NCI-H2227 (cell line): ENCODE measurements at regions not wholly inside any gene's neighbourhood (a gene's known extent, or its start where the extent isn't known, plus 50 kb on each side); places are given as distances from the start of the nearest gene placed in this dataset.

Experiments used
- DNase-seq: peaks from one replicate; lab custom pipeline; 2025; ENCODE audit not compliant: unreplicated experiment; lab: John Stamatoyannopoulos, UW

DNA sequence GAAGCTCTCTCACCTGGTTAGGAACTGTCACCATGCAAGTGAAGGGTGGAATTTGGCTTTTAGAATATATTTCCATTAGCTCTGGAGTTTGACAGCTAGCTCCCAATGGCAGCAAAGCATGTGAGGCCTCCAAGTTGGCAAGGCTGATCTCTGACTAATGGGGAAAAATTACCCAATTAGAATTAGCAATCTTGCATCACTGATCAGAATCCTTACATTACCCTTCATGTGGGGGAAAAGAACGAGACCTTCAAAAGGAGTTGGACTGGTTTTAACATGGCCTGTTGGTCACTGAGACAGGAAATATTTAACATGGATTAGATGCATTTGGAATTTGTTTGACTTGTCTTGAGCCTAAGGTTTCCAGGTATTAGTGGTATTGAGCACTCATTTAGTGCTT lies 192.3 kb upstream of the GDNF start:
- DNase-seq: no peak

- no peak for DNase-seq
Observed at GRCh38 chr5:38031304-38031703, 191.5 kb upstream of the GDNF start.

GRCh38 chr5:38029397-38030065 lies 189.7 kb upstream of the GDNF start:
- no peak for DNase-seq

DNA sequence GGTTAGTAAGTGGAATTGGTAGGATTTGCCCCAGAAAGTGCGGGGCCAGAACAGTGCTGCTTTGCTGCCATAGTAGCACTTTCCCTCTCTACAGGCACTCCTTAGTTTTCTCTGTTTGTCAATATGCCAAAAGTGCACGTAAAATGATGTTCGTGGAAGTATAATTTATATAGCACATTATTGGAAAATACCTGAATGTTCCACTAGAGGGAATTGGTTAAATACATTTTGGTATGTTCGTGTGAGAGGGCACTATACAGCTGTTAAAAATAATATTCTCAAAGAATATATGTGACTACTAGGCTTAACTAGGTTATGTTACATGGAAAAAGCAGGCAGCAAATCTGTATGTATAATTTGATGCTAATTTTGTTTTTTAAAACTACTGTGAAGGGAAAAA lies 184.0 kb upstream of the GDNF start:
- no peak for DNase-seq

DNA sequence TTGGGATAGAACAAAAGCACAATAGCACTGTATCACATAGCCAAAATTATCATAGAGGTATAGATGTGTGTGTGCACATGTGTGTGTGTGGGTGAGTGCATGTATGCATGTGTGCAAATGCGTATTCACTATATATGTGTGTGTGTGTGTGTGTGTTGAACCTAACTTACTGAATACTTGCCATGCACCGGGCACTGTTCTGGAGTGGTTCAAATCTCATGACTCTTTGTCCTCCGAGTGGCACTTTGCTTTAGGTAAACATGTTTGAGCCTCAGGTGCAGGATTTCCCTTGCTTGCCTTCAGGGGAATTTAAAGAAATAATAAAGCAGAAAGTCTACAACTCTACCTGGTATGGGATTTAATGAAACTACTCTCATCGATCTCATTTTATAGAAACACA lies 183.5 kb upstream of the GDNF start:
- DNase-seq: no peak

DNA sequence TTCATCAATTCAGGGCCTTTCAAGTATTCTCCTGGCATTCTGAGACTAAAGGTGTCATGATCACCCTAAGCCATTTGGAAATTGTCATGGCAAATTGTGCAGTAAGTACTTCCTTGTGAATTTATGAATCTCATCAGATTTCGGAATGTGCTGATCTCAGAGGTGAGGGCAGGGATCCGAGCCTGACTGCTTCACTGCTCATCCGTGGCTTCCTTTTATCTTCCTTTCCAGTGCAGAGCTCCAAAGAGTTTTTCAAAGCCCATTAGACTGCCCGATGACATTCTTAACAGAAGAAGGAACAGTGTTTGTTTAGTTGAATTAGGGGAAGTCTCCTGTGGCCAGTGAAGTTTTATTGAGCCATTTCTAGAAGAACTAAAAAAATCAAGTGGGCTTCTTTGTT lies 182.8 kb upstream of the GDNF start:
- no peak for DNase-seq

DNA sequence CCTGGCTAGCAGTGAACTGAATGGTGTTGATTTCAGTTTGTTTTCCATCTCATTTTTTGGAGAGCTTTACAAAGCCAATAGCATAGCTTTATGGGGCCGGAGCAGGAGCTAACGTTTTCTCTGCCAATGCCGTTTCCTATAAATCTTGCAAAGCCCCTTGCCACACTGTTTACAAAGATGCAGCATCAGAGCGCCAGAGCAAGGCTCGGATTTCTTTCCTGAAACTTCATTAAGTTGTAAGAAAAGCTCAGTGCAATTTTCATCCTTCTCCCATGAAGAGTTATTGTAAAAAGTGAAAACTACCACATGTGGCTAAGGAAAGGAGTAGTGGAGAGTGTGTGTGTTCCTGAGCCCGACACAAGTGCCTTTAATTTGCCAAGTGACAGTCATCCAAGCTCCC lies 178.2 kb upstream of the GDNF start:
- DNase-seq: no peak

DNA sequence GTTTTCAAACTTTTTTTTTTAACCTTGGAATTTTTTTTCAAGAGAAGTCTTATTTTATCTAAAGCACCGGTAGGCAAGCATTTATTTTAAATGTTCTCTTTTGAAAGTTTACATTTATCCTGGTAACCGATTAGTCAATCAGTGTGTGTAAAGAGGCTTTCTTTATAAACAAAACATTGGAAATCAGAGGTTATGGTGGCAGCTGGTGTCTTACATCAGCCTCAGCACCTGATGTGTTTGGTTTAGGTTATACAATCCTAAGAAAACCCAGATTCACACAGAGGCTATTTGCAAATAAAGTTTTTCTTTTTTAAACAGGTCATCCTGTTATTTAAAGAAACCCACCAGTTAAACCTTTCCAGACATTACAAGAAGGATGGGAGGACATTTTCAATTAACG lies 173.3 kb upstream of the GDNF start:
- no peak for DNase-seq

GRCh38 chr5:38011668-38012188 lies 171.9 kb upstream of the GDNF start:
- DNase-seq: no peak

DNA sequence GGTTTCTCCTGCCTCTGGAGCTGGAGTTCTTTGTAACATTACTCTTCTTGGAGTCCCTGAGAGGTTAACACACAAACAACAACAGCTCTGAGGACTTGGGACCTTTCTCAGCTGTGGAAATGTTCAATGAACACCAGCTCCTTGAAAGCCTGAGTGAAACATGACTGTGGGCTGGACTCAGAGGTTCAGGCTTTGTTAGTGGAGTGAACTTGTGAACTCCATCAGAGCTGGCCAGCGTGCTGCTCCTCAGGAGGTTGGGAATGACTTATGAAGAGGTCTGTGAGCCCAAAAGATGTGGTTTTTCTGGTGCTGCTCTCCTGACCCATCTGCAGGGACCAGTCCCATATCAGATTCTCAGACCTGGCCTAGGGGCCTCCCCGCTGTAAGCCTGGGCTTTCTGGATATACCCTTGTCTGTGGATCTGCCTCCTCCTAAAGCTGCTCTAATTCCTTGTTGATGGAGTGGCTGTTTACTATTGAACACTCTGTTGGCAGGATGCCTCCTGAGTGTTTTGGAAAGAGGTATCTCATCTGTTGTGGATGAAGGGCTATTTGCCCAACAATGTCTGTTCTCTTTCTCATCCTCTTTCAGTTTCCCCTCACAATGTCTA lies 170.0 kb upstream of the GDNF start:
- no peak for DNase-seq

DNA sequence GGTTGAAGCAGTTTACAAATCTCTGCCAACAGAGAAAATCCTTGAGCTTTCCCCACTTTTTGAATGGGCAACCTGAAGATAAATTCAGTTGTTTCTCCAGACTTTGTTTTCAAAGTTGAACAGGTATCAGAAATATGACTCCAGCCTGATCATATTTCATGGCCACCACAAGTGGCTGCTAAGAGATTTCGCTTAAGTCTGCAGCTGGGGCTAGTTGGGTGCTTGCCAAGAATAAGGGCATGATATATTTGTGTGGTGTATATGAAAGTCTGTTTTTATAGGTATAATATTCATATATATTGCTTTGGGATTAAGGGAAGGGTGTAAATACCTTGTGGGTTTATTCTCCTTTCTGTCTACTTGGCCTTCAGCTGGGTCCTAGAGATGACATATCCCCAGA lies 168.4 kb upstream of the GDNF start:
- DNase-seq: no peak

- no peak for DNase-seq
Observed at GRCh38 chr5:37999593-37999992, 159.8 kb upstream of the GDNF start.

GRCh38 chr5:37996918-37997317 lies 157.1 kb upstream of the GDNF start:
- no peak for DNase-seq

DNA sequence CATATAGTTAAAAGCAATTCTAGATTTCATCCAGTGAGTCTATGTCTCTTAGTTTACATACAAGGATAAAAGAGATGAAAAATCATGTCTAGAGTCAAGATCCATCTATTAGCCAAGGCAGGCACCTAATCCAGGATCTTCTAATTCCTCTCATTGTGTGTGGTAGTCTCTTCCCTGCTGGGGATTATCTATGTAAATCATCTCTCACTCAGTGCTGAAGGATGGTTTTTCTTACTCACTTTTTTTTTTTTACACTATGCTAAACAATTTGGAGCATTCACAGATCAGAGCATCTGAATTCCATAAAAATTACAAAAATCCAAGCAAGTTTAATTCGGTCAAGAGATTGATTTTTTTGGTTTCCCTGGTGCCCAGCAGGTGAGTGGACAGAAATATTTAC lies 154.9 kb upstream of the GDNF start:
- no peak for DNase-seq

DNA sequence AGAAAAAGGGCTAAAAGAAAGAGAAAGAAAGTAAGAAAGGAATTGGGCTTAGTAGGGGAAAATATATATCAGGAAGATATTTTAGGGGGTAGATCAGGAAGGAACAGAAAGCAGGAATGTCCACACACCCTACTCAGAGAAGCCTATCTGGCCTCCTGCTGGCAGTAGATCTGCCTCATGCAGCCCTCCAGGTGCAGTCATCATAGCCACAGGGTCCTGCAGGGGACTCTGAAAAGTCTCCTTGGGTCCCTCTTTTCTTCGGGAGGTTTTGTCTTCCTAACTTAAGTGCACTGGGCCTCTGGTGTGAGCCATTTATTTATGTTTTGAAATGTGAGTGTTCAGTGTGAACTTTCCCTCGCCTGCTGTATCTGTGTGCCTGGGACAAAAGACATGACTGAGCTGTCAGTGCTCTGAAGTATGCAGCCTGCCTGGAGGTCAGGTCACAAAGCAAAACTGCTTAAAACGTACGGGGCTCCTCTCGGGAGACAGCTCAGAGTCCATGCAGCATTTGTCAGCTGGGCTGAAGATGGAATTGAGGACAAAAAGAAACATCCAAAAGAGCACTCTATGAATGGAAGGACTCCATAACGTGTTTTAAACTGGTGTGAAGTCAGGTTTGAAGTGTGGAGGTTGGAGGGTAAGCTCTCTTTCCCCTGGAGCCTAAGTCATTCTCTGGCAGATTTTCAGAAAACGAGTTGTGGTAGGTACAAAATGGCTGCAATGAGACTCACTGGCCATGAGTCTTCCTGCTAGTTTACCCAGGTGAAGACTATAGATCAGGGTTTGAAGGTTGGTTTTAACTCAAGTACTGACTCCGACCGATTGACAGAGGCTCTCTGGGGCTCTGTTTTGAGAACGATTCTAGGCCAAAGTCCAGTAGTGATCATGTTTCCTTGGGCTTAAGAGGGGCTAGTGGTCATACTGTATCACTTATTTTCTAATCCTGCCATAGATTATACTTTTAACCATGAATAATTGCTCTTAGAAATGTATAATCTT lies 151.8 kb upstream of the GDNF start:
- DNase-seq: no peak

- no peak for DNase-seq
Observed at GRCh38 chr5:37989884-37990283, 150.0 kb upstream of the GDNF start.

DNA sequence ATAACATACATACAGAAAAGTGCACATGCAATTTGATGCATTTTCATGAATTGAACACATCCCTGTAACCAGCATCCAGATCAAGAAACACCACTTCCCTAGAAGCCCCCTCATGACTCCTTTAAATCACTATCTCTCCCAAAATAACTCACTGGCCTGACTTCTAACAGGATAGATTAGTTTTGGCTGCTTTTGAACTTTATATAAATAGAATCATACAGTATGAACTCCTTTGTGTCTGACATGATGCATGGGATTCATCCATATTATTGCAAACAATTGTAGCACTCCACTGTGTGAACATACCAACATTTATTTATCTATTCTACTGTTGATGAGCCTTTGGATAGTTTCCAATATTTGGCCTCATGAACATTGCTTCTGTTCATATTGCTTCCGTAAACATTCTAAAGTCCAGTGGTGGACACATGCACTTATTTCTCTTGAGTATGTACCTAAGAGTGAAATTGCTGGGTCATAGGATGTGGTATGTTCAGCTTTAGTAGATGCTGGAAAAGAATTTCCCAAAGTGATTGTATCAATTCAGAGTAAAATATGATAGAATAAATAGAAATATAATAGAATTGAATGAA lies 148.7 kb upstream of the GDNF start:
- DNase-seq: no peak

DNA sequence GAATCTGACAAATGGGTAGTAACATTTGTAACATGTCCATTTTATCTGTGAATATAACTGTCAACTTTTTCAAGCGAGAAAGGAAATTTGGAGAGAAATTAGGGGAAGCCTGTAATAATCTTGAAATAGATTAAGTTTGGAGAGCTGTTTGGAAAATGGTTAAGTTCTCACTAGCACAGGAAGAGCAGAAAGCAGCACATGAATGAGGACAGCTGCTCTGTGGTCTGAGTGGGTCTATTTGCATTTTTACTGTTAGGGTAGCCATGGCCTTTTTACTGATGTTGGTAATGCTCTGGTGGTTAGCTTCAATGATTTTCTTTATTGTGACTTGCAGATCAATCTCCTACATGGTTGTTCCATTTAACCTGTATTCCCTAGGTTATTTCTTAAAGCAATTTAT lies 144.5 kb upstream of the GDNF start:
- DNase-seq: no peak

DNA sequence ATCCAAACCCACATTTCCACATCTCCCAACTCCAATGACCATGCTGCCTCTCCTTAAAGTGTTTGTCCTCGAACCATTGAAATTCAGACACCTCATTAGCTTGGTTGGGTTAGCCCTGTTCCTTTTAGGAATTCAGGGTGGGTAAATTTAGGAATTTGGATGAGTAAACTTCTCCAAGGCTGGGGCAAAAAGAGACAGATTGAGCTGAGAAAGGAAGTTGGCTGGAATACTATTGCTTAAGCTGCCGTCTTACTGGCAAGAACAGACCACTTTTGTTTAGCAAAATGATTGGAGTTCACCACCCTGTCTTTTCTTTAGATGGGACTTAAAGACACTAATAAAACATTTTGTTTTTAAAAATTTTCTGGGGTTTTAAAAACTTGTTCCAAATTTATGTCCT lies 143.6 kb upstream of the GDNF start:
- DNase-seq: no peak

DNA sequence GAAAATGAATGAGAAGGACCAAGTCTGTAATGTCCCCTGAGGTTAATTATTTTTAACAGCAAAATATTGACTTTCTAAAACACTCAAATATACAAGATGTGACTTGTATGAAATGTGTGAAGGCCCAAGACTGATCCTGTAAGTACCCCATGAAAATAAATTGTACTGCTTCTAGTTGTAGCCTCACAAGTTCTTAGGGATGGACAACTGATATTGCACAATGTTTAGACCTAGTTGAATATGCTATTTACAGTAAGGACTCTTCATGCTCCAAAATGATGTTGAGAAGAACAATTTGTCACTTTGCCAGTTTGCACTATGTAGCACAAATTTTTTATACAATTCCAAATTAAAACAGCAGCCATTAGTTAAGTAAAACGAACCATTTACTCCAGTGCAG lies 139.7 kb upstream of the GDNF start:
- no peak for DNase-seq

- no peak for DNase-seq
Observed at GRCh38 chr5:37975531-37975930, 135.7 kb upstream of the GDNF start.
